ENCODE measurements at regions not wholly inside any gene's neighbourhood (a gene's known extent, or its start where the extent isn't known, plus 50 kb on each side); places are given as distances from the start of the nearest gene placed in this dataset.

GRCh38 chr18:65073060-65073550, 677.7 kb upstream of the CDH7 start:
- H3K4me1 ChIP-seq (ENCODE audit: control insufficient read depth in 2 of 2, insufficient read depth in 2 of 2, low read length in 2 of 2), result no peaks in the 10 kb centered on the region
- no peaks in the 10 kb centered on the region for H3K27me3 ChIP-seq (ENCODE audit: control insufficient read depth in 2 of 2, insufficient read depth in 1 of 2, low read length in 1 of 2)
- 92% methylated on average over 3 of the region's 3 CpGs for WGBS
- H3K36me3 ChIP-seq (ENCODE audit: control insufficient read depth in 2 of 2, insufficient read depth in 2 of 2, low read length in 1 of 2), result no peaks in the 10 kb centered on the region
- no peak overlapping the region for H3K27ac ChIP-seq (ENCODE audit: low read depth in 1 of 2, low read length in 1 of 2)
- no peak overlapping the region for H3K4me3 ChIP-seq (ENCODE audit: low read length in 2 of 2)
- no peak for DNase-seq (ENCODE audit: low read depth in 6 of 9, low spot score in 9 of 9)
- H3K9me3 ChIP-seq (ENCODE audit: control insufficient read depth in 2 of 2, insufficient read depth in 1 of 2, low read length in 1 of 2), result no peaks in the 10 kb centered on the region

- Histone ChIP-seq H3K27ac (ENCODE audit: low read depth in 1 of 2, low read length in 1 of 2) (no peak overlapping the region), H3K36me3 (ENCODE audit: control insufficient read depth in 2 of 2, insufficient read depth in 2 of 2, low read length in 1 of 2) (no peaks in the 10 kb centered on the region), H3K9me3 (ENCODE audit: control insufficient read depth in 2 of 2, insufficient read depth in 1 of 2, low read length in 1 of 2) (no peaks in the 10 kb centered on the region), H3K4me3 (ENCODE audit: low read length in 2 of 2) (no peak overlapping the region), H3K27me3 (ENCODE audit: control insufficient read depth in 2 of 2, insufficient read depth in 1 of 2, low read length in 1 of 2) (no peaks in the 10 kb centered on the region), H3K4me1 (ENCODE audit: control insufficient read depth in 2 of 2, insufficient read depth in 2 of 2, low read length in 2 of 2) (no peaks in the 10 kb centered on the region)
- DNase-seq (ENCODE audit: low read depth in 6 of 9, low spot score in 9 of 9), result no peak
- WGBS, result 70% methylated on average over 9 of the region's 9 CpGs
Measured at GRCh38 chr18:65057439-65058083, 693.3 kb upstream of the CDH7 start.

- H3K36me3 ChIP-seq (ENCODE audit: control insufficient read depth in 2 of 2, insufficient read depth in 2 of 2, low read length in 1 of 2), result no peaks in the 10 kb centered on the region
- no peak overlapping the region for H3K27ac ChIP-seq (ENCODE audit: low read depth in 1 of 2, low read length in 1 of 2)
- no peak for DNase-seq (ENCODE audit: low read depth in 6 of 9, low spot score in 9 of 9)
- H3K4me3 ChIP-seq (ENCODE audit: low read length in 2 of 2), result no peak overlapping the region
- no peaks in the 10 kb centered on the region for H3K9me3 ChIP-seq (ENCODE audit: control insufficient read depth in 2 of 2, insufficient read depth in 1 of 2, low read length in 1 of 2)
- WGBS, result 91% methylated on average over 2 of the region's 2 CpGs
- no peaks in the 10 kb centered on the region for H3K4me1 ChIP-seq (ENCODE audit: control insufficient read depth in 2 of 2, insufficient read depth in 2 of 2, low read length in 2 of 2)
- H3K27me3 ChIP-seq (ENCODE audit: control insufficient read depth in 2 of 2, insufficient read depth in 1 of 2, low read length in 1 of 2), result no peaks in the 10 kb centered on the region
Measured at GRCh38 chr18:65056575-65056974, 694.2 kb upstream of the CDH7 start.

GRCh38 chr18:65049586-65049985, 701.2 kb upstream of the CDH7 start:
- 96% methylated on average over 3 of the region's 3 CpGs for WGBS
- DNase-seq (ENCODE audit: low read depth in 6 of 9, low spot score in 9 of 9), result no peak
- H3K36me3 ChIP-seq (ENCODE audit: control insufficient read depth in 2 of 2, insufficient read depth in 2 of 2, low read length in 1 of 2), result no peaks in the 10 kb centered on the region
- H3K4me1 ChIP-seq (ENCODE audit: control insufficient read depth in 2 of 2, insufficient read depth in 2 of 2, low read length in 2 of 2), result no peaks in the 10 kb centered on the region
- H3K27ac ChIP-seq (ENCODE audit: low read depth in 1 of 2, low read length in 1 of 2), result no peak overlapping the region
- no peaks in the 10 kb centered on the region for H3K9me3 ChIP-seq (ENCODE audit: control insufficient read depth in 2 of 2, insufficient read depth in 1 of 2, low read length in 1 of 2)
- H3K4me3 ChIP-seq (ENCODE audit: low read length in 2 of 2), result no peak overlapping the region
- H3K27me3 ChIP-seq (ENCODE audit: control insufficient read depth in 2 of 2, insufficient read depth in 1 of 2, low read length in 1 of 2), result no peaks in the 10 kb centered on the region

GRCh38 chr18:65039578-65039977, 711.2 kb upstream of the CDH7 start:
- no peaks in the 10 kb centered on the region for H3K36me3 ChIP-seq (ENCODE audit: control insufficient read depth in 2 of 2, insufficient read depth in 2 of 2, low read length in 1 of 2)
- no peak overlapping the region for H3K27ac ChIP-seq (ENCODE audit: low read depth in 1 of 2, low read length in 1 of 2)
- no peak for DNase-seq (ENCODE audit: low read depth in 6 of 9, low spot score in 9 of 9)
- no peaks in the 10 kb centered on the region for H3K27me3 ChIP-seq (ENCODE audit: control insufficient read depth in 2 of 2, insufficient read depth in 1 of 2, low read length in 1 of 2)
- 94% methylated on average over 4 of the region's 4 CpGs for WGBS
- H3K4me1 ChIP-seq (ENCODE audit: control insufficient read depth in 2 of 2, insufficient read depth in 2 of 2, low read length in 2 of 2), result no peaks in the 10 kb centered on the region
- peaks cover 0 to 3% of the 10 kb centered on the region in 2 donors for H3K9me3 ChIP-seq (ENCODE audit: control insufficient read depth in 2 of 2, insufficient read depth in 1 of 2, low read length in 1 of 2)
- no peak overlapping the region for H3K4me3 ChIP-seq (ENCODE audit: low read length in 2 of 2)

GRCh38 chr18:65035701-65036100, 715.1 kb upstream of the CDH7 start:
- Histone ChIP-seq H3K27me3 (ENCODE audit: control insufficient read depth in 2 of 2, insufficient read depth in 1 of 2, low read length in 1 of 2) (no peaks in the 10 kb centered on the region), H3K27ac (ENCODE audit: low read depth in 1 of 2, low read length in 1 of 2) (no peak overlapping the region), H3K4me3 (ENCODE audit: low read length in 2 of 2) (no peak overlapping the region), H3K9me3 (ENCODE audit: control insufficient read depth in 2 of 2, insufficient read depth in 1 of 2, low read length in 1 of 2) (peaks cover 0 to under 1% of the 10 kb centered on the region in 2 donors), H3K36me3 (ENCODE audit: control insufficient read depth in 2 of 2, insufficient read depth in 2 of 2, low read length in 1 of 2) (no peaks in the 10 kb centered on the region), H3K4me1 (ENCODE audit: control insufficient read depth in 2 of 2, insufficient read depth in 2 of 2, low read length in 2 of 2) (no peaks in the 10 kb centered on the region)
- no peak for DNase-seq (ENCODE audit: low read depth in 6 of 9, low spot score in 9 of 9)
- WGBS, result 92% methylated on average over 3 of the region's 3 CpGs

- Histone ChIP-seq H3K9me3 (ENCODE audit: control insufficient read depth in 2 of 2, insufficient read depth in 1 of 2, low read length in 1 of 2) (peaks cover 0 to 3% of the 10 kb centered on the region in 2 donors), H3K4me3 (ENCODE audit: low read length in 2 of 2) (no peak overlapping the region), H3K27ac (ENCODE audit: low read depth in 1 of 2, low read length in 1 of 2) (no peak overlapping the region), H3K27me3 (ENCODE audit: control insufficient read depth in 2 of 2, insufficient read depth in 1 of 2, low read length in 1 of 2) (no peaks in the 10 kb centered on the region), H3K4me1 (ENCODE audit: control insufficient read depth in 2 of 2, insufficient read depth in 2 of 2, low read length in 2 of 2) (no peaks in the 10 kb centered on the region), H3K36me3 (ENCODE audit: control insufficient read depth in 2 of 2, insufficient read depth in 2 of 2, low read length in 1 of 2) (no peaks in the 10 kb centered on the region)
- 74% methylated on average over 2 of the region's 2 CpGs for WGBS
- no peak for DNase-seq (ENCODE audit: low read depth in 6 of 9, low spot score in 9 of 9)
Measured at GRCh38 chr18:65025756-65026155, 725.1 kb upstream of the CDH7 start.

- no peak for DNase-seq (ENCODE audit: low read depth in 6 of 9, low spot score in 9 of 9)
- Histone ChIP-seq H3K27ac (ENCODE audit: low read depth in 1 of 2, low read length in 1 of 2) (no peak overlapping the region), H3K4me1 (ENCODE audit: control insufficient read depth in 2 of 2, insufficient read depth in 2 of 2, low read length in 2 of 2) (no peaks in the 10 kb centered on the region), H3K27me3 (ENCODE audit: control insufficient read depth in 2 of 2, insufficient read depth in 1 of 2, low read length in 1 of 2) (no peaks in the 10 kb centered on the region), H3K9me3 (ENCODE audit: control insufficient read depth in 2 of 2, insufficient read depth in 1 of 2, low read length in 1 of 2) (peaks cover 0 to 10% of the 10 kb centered on the region in 2 donors), H3K36me3 (ENCODE audit: control insufficient read depth in 2 of 2, insufficient read depth in 2 of 2, low read length in 1 of 2) (no peaks in the 10 kb centered on the region), H3K4me3 (ENCODE audit: low read length in 2 of 2) (no peak overlapping the region)
- 77% methylated on average over 2 of the region's 2 CpGs for WGBS
Measured at GRCh38 chr18:65021021-65021420, 729.8 kb upstream of the CDH7 start.

- Histone ChIP-seq H3K4me1 (ENCODE audit: control insufficient read depth in 2 of 2, insufficient read depth in 2 of 2, low read length in 2 of 2) (no peaks in the 10 kb centered on the region), H3K4me3 (ENCODE audit: low read length in 2 of 2) (no peak overlapping the region), H3K36me3 (ENCODE audit: control insufficient read depth in 2 of 2, insufficient read depth in 2 of 2, low read length in 1 of 2) (no peaks in the 10 kb centered on the region), H3K27me3 (ENCODE audit: control insufficient read depth in 2 of 2, insufficient read depth in 1 of 2, low read length in 1 of 2) (no peaks in the 10 kb centered on the region), H3K9me3 (ENCODE audit: control insufficient read depth in 2 of 2, insufficient read depth in 1 of 2, low read length in 1 of 2) (peaks cover 0 to 10% of the 10 kb centered on the region in 2 donors), H3K27ac (ENCODE audit: low read depth in 1 of 2, low read length in 1 of 2) (no peak overlapping the region)
- no peak for DNase-seq (ENCODE audit: low read depth in 6 of 9, low spot score in 9 of 9)
- 96% methylated on average over 1 of the region's 1 CpG for WGBS
Measured at GRCh38 chr18:65018184-65018583, 732.6 kb upstream of the CDH7 start.
